ENCODE measurements at regions not wholly inside any gene's neighbourhood (a gene's known extent, or its start where the extent isn't known, plus 50 kb on each side); places are given as distances from the start of the nearest gene placed in this dataset.

DNA sequence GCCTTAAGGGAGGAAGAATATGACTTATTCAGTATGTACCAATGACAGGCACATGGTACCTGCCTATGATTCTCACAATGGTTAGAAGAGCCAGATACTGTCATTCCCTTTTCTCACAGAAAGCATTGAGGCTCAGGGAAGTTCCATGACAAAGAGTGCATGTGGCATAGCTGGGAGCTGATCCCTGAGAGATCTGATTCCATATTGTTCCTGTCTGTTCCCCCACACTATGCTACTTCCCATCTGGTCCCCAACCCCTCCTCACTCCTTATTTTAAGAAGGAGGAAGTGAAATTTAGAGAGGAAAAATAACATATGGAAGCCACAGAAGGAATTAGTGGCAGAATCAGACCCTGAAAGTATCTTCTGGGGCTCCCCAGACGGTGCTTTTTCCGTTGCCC lies 500.0 kb downstream of the PLPP3 start:
- intact Hi-C loops (cut with micrococcal nuclease; ENCODE audit: unreplicated experiment), result no loop called here

GRCh38 chr1:56077206-56077605 lies 502.2 kb downstream of the PLPP3 start:
- CTCF ChIA-PET, result no interaction called here
- Histone ChIP-seq H3K27me3 (ENCODE audit: insufficient read depth, low read depth) (no peaks in the 10 kb centered on the region), H3K4me3 (no peak overlapping the region), H3K4me1 (replicated peaks; ENCODE audit: insufficient read depth) (no peaks in the 10 kb centered on the region), H3K4me2 (no peak overlapping the region), H3K36me3 (ENCODE audit: low read depth) (no peaks in the 10 kb centered on the region), H3K27ac (no peak overlapping the region), H2AFZ (no peak overlapping the region), H3K9me2 (ENCODE audit: insufficient read depth) (no peaks in the 10 kb centered on the region), H3K9me3 (ENCODE audit: insufficient read depth, low read depth) (no peaks in the 10 kb centered on the region; the same call in 1 of the 2 replicates), H3K79me2 (ENCODE audit: low read depth) (no peaks in the 10 kb centered on the region), H3F3A (ENCODE audit: insufficient read depth, low read depth) (no peaks in the 10 kb centered on the region), H4K20me1 (ENCODE audit: insufficient read depth) (no peaks in the 10 kb centered on the region)
- intact Hi-C loops (cut with micrococcal nuclease; ENCODE audit: unreplicated experiment), result no loop called here
- TF ChIP-seq CTCF (conservative IDR thresholded peaks at IDR 0.05), result no peak
- TF ChIP-seq EZH2 (IDR thresholded peaks at IDR 0.05; ENCODE audit: low read depth), result no peak
- POLR2A ChIA-PET (ENCODE audit: unreplicated experiment), result no interaction called here
- DNase-seq, result no peak
- BruUV-seq (replicated peaks), result no TSS peak

More for the DNA sequence above, 500.0 kb downstream of the PLPP3 start:
- Histone ChIP-seq H4K20me1 (ENCODE audit: insufficient read depth) (no peaks in the 10 kb centered on the region), H3K36me3 (ENCODE audit: low read depth) (no peaks in the 10 kb centered on the region), H3K27me3 (ENCODE audit: insufficient read depth, low read depth) (no peaks in the 10 kb centered on the region), H2AFZ (no peak overlapping the region), H3K4me2 (no peak overlapping the region), H3K79me2 (ENCODE audit: low read depth) (no peaks in the 10 kb centered on the region), H3F3A (ENCODE audit: insufficient read depth, low read depth) (no peaks in the 10 kb centered on the region), H3K9me3 (ENCODE audit: insufficient read depth, low read depth) (no peaks in the 10 kb centered on the region), H3K9me2 (ENCODE audit: insufficient read depth) (no peaks in the 10 kb centered on the region), H3K4me3 (no peak overlapping the region), H3K27ac (no peak overlapping the region), H3K4me1 (replicated peaks; ENCODE audit: insufficient read depth) (no peaks in the 10 kb centered on the region)
- CTCF ChIA-PET, result interaction anchor here (0.5 kb wide), 1 partner anchor 8 kb away, joined by 9 read pairs; no protein-coding TSS in a partner anchor
- no peak for DNase-seq
- no peak for TF ChIP-seq EZH2 (IDR thresholded peaks at IDR 0.05; ENCODE audit: low read depth)
- POLR2A ChIA-PET (ENCODE audit: unreplicated experiment), result no interaction called here
- BruUV-seq (replicated peaks), result no TSS peak

DNA sequence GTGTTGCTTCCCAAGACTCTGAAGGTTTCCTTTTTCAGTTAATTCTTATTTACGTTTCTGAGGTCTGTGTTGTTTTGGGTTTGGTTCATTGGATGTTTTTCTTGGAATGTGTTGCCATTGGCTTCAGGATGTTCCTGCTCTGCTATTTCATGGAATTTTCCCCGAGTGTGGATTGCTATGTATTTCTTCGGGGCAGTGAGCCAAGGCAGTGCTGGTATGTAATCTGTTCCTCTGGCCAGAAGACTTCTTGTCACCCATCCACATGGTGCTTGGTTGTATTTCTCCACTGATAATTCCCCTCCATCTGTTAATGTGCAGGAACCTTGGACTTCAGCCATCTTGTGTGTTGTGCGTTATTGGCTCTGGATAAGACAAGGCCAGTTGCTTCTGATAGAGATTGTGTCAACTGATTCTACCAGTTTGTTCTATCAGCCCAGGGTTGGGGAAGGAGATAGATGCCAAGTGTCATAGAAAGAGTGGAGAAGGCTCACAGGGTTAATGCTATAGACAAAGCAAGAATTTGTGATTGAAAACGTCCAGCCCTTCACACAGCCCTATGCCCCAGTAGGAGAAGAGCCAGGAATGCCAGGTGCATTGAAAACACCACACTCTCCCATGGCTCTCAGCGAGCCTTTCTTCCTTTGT lies 505.2 kb downstream of the PLPP3 start:
- no peaks in the 10 kb centered on the region for H3K36me3 ChIP-seq (ENCODE audit: low read depth)
- H3K4me3 ChIP-seq, result no peak overlapping the region
- H3K9me3 ChIP-seq (ENCODE audit: insufficient read depth, low read depth), result no peaks in the 10 kb centered on the region; the same call in 1 of the 2 replicates
- H2AFZ ChIP-seq, result no peak overlapping the region
- CTCF ChIA-PET, result no interaction called here
- POLR2A ChIA-PET (ENCODE audit: unreplicated experiment), result no interaction called here
- DNase-seq, result no peak
- H3K4me2 ChIP-seq, result no peak overlapping the region
- H3K9me2 ChIP-seq (ENCODE audit: insufficient read depth), result no peaks in the 10 kb centered on the region
- BruUV-seq (replicated peaks), result no TSS peak
- H3K27me3 ChIP-seq (ENCODE audit: insufficient read depth, low read depth), result no peaks in the 10 kb centered on the region
- no peaks in the 10 kb centered on the region for H4K20me1 ChIP-seq (ENCODE audit: insufficient read depth)
- TF ChIP-seq EZH2 (IDR thresholded peaks at IDR 0.05; ENCODE audit: low read depth) (no peak), CTCF (conservative IDR thresholded peaks at IDR 0.05) (no peak)
- no peaks in the 10 kb centered on the region for H3K79me2 ChIP-seq (ENCODE audit: low read depth)
- H3K4me1 ChIP-seq (replicated peaks; ENCODE audit: insufficient read depth), result no peaks in the 10 kb centered on the region
- intact Hi-C loops (cut with micrococcal nuclease; ENCODE audit: unreplicated experiment), result no loop called here
- H3K27ac ChIP-seq, result no peak overlapping the region
- no peaks in the 10 kb centered on the region for H3F3A ChIP-seq (ENCODE audit: insufficient read depth, low read depth)

- no peak overlapping the region for H3K4me2 ChIP-seq
- H3K36me3 ChIP-seq (ENCODE audit: low read depth), result no peaks in the 10 kb centered on the region
- H3F3A ChIP-seq (ENCODE audit: insufficient read depth, low read depth), result no peaks in the 10 kb centered on the region
- ChIA-PET CTCF (no interaction called here), POLR2A (ENCODE audit: unreplicated experiment) (no interaction called here)
- 0 out of 2 replicates have a peak, but pooled peaks cover 3% of the 10 kb centered on the region for H3K4me1 ChIP-seq (replicated peaks; ENCODE audit: insufficient read depth)
- intact Hi-C loops (cut with micrococcal nuclease; ENCODE audit: unreplicated experiment), result no loop called here
- no peak for DNase-seq
- no peaks in the 10 kb centered on the region for H4K20me1 ChIP-seq (ENCODE audit: insufficient read depth)
- no TSS peak for BruUV-seq (replicated peaks)
- no peaks in the 10 kb centered on the region for H3K79me2 ChIP-seq (ENCODE audit: low read depth)
- H3K9me2 ChIP-seq (ENCODE audit: insufficient read depth), result no peaks in the 10 kb centered on the region
- no peaks in the 10 kb centered on the region for H3K27me3 ChIP-seq (ENCODE audit: insufficient read depth, low read depth)
- H3K9me3 ChIP-seq (ENCODE audit: insufficient read depth, low read depth), result no peaks in the 10 kb centered on the region; the same call in 1 of the 2 replicates
- H2AFZ ChIP-seq, result no peak overlapping the region
- H3K27ac ChIP-seq, result no peak overlapping the region
- H3K4me3 ChIP-seq, result no peak overlapping the region
- TF ChIP-seq EZH2 (IDR thresholded peaks at IDR 0.05; ENCODE audit: low read depth), result no peak
- no peak for TF ChIP-seq CTCF (conservative IDR thresholded peaks at IDR 0.05)
These were observed 505.8 kb downstream of the PLPP3 start for GRCh38 chr1:56073614-56074006.
